CD4-positive, alpha-beta T cell treated with Interleukin-15 for 4 hours (primary cell): ENCODE measurements at regions not wholly inside any gene's neighbourhood (a gene's known extent, or its start where the extent isn't known, plus 50 kb on each side); places are given as distances from the start of the nearest gene placed in this dataset.
A peak's percentile ranks its signal among the peaks of the same experiment; 100 is the strongest.
"Not testable (repeated sequence)": the region's sequence is repeated elsewhere in the genome, so short reads cannot be mapped to it uniquely, and the experiment has no call there.

Experiments
- DNase-seq: peaks from one replicate; pipeline ENCODE4 v3.0.0-alpha.2; 2020; ENCODE audit warnings: low spot score

- no peak for DNase-seq
These were observed 478.9 kb upstream of the TBL1XR1 start for GRCh38 chr3:177676148-177676547.

- DNase-seq: no peak
These were observed 479.8 kb upstream of the TBL1XR1 start for GRCh38 chr3:177676947-177677587.

GRCh38 chr3:177679568-177680471, 482.5 kb upstream of the TBL1XR1 start:
- DNase-seq: peak; percentile 67

GRCh38 chr3:177680472-177680821, 483.2 kb upstream of the TBL1XR1 start:
- DNase-seq: no peak

- DNase-seq: no peak
These were observed 483.9 kb upstream of the TBL1XR1 start for GRCh38 chr3:177681156-177681555.

- peak; percentile 23 for DNase-seq
These were observed 484.6 kb upstream of the TBL1XR1 start for GRCh38 chr3:177681852-177682251.

- DNase-seq: peak; percentile 32
These were observed 486.3 kb upstream of the TBL1XR1 start for GRCh38 chr3:177683586-177683985.

GRCh38 chr3:177686671-177687070, 489.4 kb upstream of the TBL1XR1 start:
- no peak for DNase-seq

- no peak for DNase-seq
These were observed 490.0 kb upstream of the TBL1XR1 start for GRCh38 chr3:177687291-177687690.

- no peak for DNase-seq
These were observed 490.9 kb upstream of the TBL1XR1 start for GRCh38 chr3:177688152-177688551.

- DNase-seq: no peak
These were observed 491.8 kb upstream of the TBL1XR1 start for GRCh38 chr3:177689077-177689476.

- DNase-seq: no peak
These were observed 492.6 kb upstream of the TBL1XR1 start for GRCh38 chr3:177689869-177690268.

GRCh38 chr3:177690306-177690705, 493.0 kb upstream of the TBL1XR1 start:
- DNase-seq: no peak

GRCh38 chr3:177692304-177692975, 495.2 kb upstream of the TBL1XR1 start:
- no peak for DNase-seq

- DNase-seq: no peak
These were observed 496.5 kb upstream of the TBL1XR1 start for GRCh38 chr3:177693616-177694264.

GRCh38 chr3:177694316-177694715, 497.0 kb upstream of the TBL1XR1 start:
- no peak for DNase-seq

- no peak for DNase-seq
These were observed 497.7 kb upstream of the TBL1XR1 start for GRCh38 chr3:177694951-177695350.

- no peak for DNase-seq
These were observed 502.8 kb upstream of the TBL1XR1 start for GRCh38 chr3:177700117-177700516.

- no peak for DNase-seq
These were observed 506.5 kb upstream of the TBL1XR1 start for GRCh38 chr3:177703788-177704187.

GRCh38 chr3:177705976-177706823, 508.9 kb upstream of the TBL1XR1 start:
- DNase-seq: no peak

- DNase-seq: not testable (repeated sequence)
These were observed 512.2 kb upstream of the TBL1XR1 start for GRCh38 chr3:177709470-177709869.
